ENCODE measurements at regions not wholly inside any gene's neighbourhood (a gene's known extent, or its start where the extent isn't known, plus 50 kb on each side); places are given as distances from the start of the nearest gene placed in this dataset.
"Not testable (repeated sequence)": the region's sequence is repeated elsewhere in the genome, so short reads cannot be mapped to it uniquely, and the experiment has no call there.

DNA sequence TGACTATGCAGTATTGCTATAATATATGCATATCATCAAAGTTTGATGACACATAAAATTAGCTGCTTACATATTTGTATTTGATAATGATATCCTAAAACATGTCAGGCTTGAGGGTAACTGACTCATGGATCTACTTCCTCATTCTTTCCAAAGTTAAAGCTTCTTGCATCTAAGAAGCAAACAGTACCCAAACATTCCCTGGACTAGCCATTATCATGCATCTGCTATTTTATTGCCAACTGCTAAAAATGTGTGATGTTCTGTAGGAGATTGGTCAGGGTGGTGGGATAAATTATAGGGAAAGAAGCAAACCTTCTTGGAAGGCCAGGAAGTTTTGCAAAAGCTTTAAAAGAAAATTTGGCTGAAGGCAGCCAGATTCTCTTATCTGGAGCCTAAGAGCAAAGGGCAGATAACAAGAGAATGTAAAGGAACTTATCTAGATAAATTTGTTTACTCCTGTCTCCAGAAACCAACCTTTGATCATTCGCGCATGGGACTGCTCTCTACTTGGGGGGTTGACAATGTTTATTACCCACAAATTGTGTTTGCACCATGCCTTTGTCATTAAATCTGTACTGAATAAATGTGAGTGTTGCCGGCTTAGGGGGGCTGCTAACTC, 604.1 kb upstream of the TLE4 start:
- DNase-seq, result no peak

DNA sequence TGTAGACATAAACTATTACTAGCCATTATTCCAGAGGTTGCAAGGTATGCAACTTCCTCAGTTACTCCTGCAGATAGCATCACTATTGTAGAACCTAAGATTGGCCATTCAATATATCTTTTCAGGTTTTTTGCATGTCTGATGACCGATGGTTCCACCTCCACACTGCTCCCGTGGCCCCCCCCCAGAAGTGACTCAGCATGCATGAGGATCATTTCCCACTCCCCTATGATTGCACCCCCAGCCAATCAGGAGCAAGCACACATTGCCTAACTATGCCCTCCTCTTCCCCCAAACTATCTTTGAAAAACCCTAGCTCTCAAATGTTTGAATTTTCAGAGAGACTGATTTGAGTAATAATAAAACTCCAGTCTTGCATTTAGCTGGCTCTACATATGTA, 601.4 kb upstream of the TLE4 start:
- DNase-seq, result no peak

DNA sequence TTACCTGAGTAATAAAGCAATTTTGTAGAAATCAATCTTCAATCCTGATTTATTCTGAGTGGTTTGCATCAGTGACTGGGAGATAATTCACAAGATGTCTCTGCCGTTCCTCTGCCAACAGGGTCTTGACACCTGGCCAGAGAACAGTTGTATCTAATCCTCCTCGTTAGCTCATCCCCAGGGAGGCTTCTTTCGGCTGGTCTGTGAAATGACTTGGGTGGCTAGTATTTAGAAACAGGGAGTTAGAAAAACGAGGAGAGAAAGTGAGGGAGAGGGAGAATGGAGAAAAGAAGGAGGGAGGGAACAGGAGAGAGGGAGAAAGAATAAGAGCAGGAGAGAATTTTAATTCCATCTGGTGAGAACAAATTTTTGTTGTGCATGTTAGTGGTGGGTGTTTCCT, 600.2 kb upstream of the TLE4 start:
- DNase-seq, result no peak

DNA sequence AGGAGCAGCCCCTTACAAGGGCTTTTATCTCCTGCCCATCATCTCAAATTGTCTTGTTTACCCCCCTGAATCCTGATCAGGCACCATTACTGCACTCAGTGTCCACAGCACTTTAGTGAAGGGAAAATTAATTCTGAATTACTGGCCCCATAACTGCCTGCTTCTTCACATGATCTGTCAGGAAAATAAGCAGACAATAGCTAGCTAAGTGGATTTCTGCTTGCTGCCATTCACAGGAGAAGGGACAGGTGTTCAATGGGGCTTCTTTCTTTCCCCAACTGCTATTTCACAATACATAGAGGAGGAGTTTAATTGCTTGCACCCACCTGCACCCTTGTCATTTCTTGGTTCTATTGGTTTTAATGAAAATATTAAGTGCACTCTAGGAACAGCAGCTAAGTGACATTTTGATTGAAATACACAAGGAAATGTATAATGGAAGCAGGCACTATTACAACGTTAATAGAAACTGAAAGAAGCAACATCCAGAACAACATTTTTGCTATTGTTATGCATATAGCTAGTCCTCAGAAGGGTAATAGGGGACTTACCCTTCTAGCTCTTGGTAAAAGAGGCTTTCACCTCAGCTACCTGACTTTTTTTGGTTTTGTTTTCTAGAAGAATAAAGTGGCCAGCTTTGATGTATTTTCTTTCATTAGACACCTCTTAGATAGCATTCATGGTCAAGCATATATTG, 599.3 kb upstream of the TLE4 start:
- no peak for DNase-seq

DNA sequence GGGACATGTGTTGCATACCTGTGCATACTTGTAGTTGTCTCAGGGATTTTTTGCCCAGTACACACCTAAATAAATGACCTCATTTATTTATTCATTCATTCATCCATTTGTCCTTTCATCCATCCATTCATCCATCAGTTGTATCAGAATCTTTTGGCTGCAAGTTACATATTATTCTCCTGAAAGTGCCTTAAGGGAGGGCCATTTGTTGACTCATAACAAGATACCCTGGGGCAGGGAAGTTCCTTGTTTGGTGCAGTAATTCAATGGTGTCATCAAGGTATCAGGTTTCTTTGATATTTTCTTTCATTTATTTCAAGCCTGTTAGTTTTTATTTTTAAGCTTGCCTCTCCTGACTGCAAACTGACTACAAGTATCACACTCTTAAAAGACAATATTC, 597.9 kb upstream of the TLE4 start:
- DNase-seq, result no peak

DNA sequence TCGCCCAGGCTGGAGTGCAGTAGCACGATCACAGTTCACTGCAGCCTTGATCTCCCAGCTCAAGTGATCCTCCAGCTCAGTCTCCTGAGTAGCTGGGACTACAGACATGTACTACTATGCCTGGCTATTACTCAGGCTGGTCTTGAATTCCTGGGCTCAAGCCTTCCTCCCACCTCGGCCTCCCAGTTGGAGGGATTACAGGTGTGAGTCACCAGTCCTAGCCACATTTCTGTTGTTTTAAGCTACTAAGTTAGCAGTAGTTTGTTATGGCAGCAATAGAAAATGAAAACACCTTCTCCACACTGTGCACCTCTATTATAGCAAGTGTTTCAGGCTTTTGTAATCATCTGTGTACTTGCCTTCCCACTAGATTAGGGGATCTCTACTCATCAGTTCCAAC, 588.9 kb upstream of the TLE4 start:
- no peak for DNase-seq

DNA sequence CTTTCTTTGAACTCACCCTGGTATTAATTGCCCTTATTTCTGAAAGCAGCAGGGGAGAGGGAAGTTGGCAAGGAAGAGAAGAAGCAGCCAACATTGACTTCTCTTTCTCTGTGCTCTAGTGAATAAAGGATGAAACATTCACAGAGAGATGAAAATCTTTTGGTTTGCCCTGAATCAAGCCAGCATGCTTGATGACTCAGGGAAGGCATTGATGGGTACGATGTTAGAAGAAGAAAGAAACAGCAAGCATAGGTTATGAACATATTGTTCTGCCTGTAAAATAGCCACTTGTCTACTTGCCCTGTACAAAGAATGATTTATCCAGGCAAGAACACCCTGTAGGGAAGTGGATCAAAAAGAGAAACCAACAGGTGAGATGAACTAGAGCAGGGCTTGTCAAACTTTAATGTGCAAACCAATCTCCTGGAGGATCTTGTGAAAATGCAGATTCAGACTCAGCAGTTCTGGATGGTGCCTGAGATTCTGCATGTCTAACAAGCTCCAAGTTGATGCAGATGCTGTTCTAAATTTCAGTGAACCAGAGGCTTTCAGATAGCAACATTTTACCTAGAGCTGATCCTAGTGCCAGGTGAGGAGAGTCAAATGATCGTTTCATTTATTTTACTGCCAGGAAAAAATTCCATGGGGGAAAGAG, 586.6 kb upstream of the TLE4 start:
- DNase-seq, result no peak

DNA sequence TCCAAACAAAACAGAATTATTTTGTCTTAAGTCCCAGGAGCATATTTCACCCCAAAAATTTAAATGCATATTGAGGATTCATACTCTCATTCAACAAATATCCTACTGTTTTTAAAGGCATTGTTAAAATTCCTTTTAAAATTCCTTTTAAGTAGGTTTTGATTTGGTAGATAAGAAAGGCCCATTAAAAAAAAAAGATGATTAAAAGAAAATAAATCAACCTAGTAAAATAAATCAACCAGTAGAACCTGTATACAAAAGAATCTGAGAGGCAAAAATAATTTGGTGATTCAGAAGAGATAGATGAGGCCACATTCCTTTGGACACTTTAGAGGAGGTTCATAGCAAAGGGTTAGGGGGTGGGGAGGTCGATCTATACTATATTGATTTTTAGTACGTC, 585.3 kb upstream of the TLE4 start:
- no peak for DNase-seq

DNA sequence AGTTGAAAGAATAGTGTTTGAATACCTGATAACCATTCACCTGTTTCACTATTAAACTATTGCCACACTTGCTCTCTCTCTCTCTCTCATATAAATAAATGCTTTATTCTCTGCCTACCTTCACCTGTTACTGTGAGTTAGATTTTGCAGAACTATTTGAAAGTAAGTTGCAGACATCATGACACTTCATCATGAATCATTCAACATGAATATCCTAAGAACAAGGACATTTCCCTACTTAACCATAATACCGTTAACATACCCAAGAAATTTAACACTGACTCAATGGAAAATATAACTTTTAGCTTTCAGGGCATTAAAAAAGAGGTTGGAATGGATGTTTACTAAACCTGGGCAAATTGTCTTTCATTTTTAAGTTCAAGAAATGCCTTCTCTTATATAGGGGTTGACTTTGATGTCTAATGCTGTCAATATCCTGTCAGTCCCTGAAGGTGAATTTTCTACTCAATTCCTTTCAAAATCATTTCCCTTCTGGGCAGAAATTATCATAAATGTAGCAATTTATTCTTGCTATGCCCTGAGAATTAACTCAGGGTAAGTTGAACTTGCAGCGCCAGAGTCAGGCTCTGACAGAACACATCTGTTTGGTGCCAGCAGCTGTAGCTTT, 582.6 kb upstream of the TLE4 start:
- DNase-seq, result no peak

DNA sequence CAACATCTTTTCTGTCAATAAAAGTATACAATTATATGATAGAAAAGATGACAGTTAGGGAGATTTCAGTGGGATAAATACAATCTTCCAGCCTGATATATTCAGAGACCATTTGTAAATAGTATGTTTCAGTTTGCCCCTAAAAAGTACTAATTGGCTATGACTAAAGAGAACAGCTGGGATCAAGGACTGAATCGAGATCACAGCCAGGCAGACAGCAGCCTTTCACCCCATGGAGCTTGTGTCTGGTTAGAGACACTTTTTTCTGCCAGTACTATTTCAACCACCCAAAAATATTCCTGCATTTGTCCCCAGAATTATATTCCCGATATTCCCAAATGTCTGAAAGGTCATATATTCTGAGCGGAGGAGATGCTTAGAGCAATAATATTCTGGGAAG, 577.3 kb upstream of the TLE4 start:
- no peak for DNase-seq

DNA sequence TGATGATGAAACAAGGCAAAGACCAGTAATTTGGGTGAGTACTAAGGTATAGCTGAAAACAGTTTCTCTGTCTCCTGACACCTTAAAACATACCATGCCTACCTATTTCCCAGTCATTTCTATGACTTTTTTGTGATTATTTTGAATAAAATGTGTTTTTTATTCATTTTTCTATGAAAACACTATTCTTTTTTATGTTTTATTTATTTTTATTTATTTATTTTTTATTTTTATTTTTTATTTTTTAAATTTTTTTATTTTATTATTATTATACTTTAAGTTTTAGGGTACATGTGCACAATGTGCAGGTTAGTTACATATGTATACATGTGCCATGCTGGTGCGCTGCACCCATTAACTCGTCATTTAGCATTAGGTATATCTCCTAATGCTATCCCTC, 576.8 kb upstream of the TLE4 start:
- not testable (repeated sequence) for DNase-seq

DNA sequence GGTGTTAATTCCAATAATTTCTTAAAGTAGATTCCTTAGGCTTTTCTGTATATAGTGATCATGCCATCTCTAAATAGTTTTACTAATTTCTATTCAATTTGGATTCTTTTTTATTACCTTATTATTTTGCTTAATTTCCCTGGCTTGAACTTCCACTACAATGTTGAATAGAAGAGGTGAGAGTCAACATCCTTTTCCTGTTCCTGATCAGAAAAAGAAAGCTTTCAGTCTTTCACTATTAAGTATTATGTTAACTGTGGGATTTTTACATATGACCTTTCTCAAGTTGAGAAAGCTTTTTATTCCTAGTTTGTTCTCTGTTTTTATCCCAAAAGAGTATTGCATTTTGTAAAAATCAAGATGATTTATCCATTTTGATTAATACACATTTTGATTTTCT, 574.5 kb upstream of the TLE4 start:
- DNase-seq, result no peak

DNA sequence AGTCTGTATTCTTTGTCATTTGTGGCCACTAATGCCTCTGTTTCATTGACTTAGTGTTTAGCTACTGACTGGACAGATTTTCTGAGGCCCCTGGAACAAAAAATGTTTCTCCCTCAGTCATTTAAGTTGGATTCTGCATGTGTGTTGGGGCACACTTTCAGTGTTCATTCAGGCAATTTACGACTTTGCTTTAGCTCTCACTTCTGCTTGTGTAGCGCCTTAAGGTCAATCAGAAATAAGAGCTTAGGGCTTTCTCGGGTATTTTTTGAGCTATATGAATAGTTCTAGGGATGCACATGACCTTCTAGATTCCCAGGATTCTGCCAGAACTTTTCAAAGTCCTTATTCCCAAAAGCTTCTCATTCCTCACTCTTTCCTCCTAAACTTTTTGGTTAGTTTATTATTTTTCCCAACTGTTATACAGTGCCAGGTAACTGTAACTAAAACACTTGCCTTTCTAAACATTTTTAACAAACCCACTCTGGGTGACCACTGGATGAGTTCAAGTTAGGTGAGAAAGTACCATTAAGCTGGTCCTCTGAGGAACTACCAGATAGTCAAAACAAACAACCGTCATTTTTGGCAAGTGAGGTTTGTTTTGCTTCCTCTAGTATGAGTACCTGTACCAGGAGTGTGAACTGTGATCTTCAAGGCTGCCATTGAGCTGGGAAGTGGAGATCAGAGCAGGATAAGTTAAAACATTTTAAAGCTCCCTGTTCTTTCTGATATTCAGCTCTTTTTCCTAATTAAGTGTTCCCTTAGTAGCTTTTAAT, 571.3 kb upstream of the TLE4 start:
- DNase-seq, result no peak

DNA sequence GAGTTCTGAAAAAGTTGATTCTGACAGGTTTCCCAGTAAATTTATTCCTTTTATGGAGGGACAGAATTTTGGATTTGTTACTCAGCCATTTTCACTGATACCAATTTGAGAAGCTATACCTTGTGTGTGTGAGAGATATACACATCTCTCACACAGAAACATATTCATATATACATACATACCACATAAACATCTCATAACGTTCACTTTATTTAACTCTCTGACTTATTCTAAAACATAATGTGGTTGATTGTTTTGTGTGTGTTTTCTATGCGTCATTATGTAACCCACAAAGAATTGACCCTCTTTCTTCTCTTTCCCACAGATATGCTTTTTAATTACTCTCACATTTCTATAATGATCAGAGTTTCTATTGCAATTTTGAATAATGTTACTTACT, 570.8 kb upstream of the TLE4 start:
- no peak for DNase-seq

DNA sequence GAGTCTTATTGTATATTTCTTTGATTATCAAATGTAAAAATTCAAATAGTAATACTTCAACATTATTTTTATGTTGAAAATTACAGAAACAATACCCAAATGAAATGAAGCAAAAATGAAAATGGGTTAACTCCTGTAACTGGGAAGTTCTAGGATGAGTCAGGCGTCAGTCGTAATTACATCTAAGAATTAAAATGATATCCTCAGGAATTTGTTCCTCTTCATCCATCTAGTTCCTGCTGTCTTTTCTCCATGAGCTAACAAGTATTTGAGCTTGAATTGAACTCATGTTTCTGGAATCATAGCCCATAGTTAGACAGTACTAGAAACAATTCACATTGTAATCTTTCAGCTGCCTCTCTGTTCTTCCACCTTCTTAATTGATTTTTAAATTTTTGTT, 568.3 kb upstream of the TLE4 start:
- DNase-seq, result no peak

DNA sequence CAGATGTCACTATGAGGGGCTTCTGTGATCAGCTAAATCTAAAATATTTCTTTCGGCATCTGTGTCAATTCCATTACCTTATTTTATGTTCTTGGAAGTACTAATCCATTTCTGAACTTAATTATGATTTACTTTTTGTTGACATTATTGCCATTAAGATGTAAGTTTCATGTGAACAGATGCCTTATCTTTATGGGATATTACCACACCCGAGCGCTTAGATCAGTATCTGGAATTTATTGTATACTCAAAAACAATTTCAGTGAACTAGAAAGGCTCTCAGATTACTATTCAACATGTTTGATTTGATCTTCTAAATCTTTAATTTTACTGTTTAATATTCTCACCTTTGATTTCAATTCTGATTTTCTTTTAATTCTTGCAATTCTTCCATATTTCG, 567.7 kb upstream of the TLE4 start:
- DNase-seq, result no peak

DNA sequence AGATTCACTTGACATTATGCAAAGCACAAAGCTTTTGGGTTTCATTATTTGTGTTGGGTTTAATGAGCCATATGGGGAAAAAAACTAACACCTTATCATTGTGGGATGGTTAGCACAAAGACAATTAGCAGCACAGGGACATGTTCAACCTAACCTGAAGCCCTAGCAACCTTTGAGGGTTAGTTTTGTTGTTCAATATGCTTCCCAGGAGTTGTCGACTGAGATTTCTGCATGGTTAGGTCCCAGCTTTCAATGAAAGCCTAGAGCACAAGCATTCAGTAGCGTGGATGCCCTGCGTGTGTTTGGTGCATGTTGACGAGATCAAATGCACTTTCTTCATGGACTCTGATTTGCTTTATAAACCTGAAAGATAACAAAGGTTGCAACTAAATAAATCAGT, 565.2 kb upstream of the TLE4 start:
- peak; percentile 10 for DNase-seq

DNA sequence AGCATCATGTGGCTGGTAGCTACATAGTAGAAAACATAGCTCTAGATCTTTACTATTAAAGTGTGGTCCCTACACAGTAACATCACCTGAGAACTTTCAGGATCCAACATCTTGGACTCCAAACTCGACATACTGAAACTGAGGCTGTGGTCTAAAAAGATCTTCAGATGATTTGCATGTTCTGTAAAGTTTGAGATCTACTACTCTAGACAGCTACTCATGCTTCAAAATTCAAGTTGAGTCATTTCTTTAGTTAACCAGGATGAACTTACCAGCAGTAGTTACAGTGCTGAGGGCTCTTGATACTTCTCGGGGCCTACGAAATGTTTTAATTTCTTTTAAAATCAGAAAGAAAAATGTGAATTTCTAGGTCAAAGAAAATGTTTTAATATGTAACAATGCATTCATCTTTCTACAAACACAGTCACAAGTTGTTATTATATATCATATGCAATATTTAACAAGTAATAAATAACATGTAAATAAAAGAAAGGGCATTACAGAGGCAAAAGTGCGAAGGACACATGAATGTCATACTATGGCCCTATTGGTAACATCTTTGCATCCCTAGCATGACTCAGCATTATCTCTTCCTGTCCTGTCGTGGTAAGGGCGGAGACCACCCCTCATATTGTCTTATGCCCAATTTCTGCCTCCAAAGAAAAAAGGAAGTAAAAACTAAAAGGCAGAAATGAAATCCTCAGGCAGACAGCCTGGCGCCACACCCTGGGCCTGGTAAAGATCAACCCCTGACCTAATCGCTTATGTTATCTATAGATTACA, 563.9 kb upstream of the TLE4 start:
- DNase-seq, result no peak

DNA sequence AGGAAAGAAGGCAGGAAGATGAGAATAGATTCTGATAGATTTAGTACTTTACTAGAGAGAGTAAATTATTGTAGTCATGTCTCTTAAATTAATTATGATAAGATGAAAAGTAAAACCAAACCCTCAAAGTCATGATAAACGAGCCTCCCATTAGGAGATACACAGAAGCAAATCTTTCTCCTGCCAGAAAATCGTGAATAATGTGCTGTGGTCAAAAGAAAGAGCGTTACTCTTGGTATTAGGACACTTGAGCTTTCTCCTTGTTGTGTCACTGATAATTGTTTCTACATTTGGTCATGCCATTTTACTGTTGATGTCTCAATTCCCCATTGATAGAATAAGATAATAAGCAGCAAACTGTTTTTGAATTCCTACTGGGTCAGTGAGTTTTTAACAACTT, 562.8 kb upstream of the TLE4 start:
- no peak for DNase-seq

DNA sequence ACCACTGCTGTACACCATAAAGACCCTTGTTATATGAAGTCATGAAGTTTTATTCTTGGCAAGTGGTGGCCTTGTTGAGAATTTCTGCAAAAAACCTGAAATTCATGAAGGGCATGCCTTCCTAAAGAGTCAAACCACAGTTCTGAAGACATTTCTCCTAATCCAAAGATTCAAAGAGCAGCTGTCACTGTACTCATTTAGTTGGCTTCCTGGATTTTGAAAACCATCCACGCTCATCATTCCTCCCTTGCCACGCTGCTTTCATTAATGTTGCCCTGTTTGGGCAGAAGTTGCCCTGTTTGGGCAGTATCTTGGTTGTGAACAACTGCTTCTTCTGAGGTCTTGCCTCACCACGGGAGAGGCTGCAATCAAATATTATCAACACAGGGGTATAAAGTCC, 560.3 kb upstream of the TLE4 start:
- no peak for DNase-seq

DNA sequence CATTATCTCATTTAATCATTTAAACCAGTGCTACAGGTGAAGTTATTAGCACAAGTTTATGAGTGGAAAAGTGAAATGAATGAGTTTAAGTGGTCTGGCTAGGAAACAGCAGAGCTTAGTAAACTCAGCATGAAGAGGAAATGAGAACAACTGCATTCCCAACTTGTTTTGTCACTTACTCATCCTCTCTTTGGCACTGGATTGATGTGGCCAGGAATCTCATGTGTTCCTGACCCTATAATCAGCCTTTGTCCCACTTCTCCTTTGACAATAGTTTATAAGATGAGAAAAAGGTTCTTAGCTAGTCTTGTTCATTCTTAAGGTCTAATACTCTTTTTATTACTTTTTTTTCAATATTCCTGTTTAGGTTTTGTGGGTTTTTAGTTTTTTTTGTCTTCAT, 559.2 kb upstream of the TLE4 start:
- DNase-seq, result no peak

Measured in renal pelvis (tissue), 1 donor.